ENCODE measurements at regions not wholly inside any gene's neighbourhood (a gene's known extent, or its start where the extent isn't known, plus 50 kb on each side); places are given as distances from the start of the nearest gene placed in this dataset.

GRCh38 chr11:31972623-31973022 lies 118.3 kb upstream of the RCN1 start:
- no peaks in the 10 kb centered on the region for H3K4me1 ChIP-seq (ENCODE audit: insufficient read depth, low read length)
- Mint-ChIP-seq H3K27ac (no peak overlapping the region), H3K27me3 (peaks cover 29% of the 10 kb centered on the region), H3K9me3 (peaks cover 3% of the 10 kb centered on the region), H3K4me1 (ENCODE audit: low read depth) (no peaks in the 10 kb centered on the region), H3K36me3 (ENCODE audit: low read depth) (no peaks in the 10 kb centered on the region), H3K4me3 (no peak overlapping the region)
- intact Hi-C loops (cut with DNase I, micrococcal nuclease): no loop called here
- ChIA-PET CTCF (no interaction called here), POLR2A (no interaction called here)
- H3K4me3 ChIP-seq (ENCODE audit: low read length): no peak overlapping the region
- no peak overlapping the region for H3K27ac ChIP-seq (ENCODE audit: low read depth in 1 of 2, low read length in 2 of 2)
- DNase-seq (no peak), ATAC-seq (ENCODE audit: poor library complexity) (no peak)
- H3K9me3 ChIP-seq (ENCODE audit: control insufficient read depth in 1 of 2, insufficient read depth in 1 of 2, low read length in 2 of 2): peaks cover 0 to 5% of the 10 kb centered on the region in 2 experiments
- H3K36me3 ChIP-seq (ENCODE audit: insufficient read depth, low read length): no peaks in the 10 kb centered on the region
- no peak for TF ChIP-seq CTCF (IDR thresholded peaks at IDR 0.05)
- peaks cover 4 to 9% of the 10 kb centered on the region in 2 experiments for H3K27me3 ChIP-seq (ENCODE audit: control insufficient read depth in 1 of 2, insufficient read depth in 2 of 2, low read length in 2 of 2)

- Histone ChIP-seq H3K9me3 (ENCODE audit: control insufficient read depth in 1 of 2, insufficient read depth in 1 of 2, low read length in 2 of 2) (peaks cover 0 to 5% of the 10 kb centered on the region in 2 experiments), H3K36me3 (ENCODE audit: insufficient read depth, low read length) (no peaks in the 10 kb centered on the region), H3K4me3 (ENCODE audit: low read length) (no peak overlapping the region), H3K4me1 (ENCODE audit: insufficient read depth, low read length) (no peaks in the 10 kb centered on the region), H3K27ac (ENCODE audit: low read depth in 1 of 2, low read length in 2 of 2) (no peak overlapping the region), H3K27me3 (ENCODE audit: control insufficient read depth in 1 of 2, insufficient read depth in 2 of 2, low read length in 2 of 2) (peaks cover 2 to 4% of the 10 kb centered on the region in 2 experiments)
- peaks cover 16% of the 10 kb centered on the region for H3K27me3 Mint-ChIP-seq
- no peak for ATAC-seq (ENCODE audit: poor library complexity)
- TF ChIP-seq CTCF (IDR thresholded peaks at IDR 0.05): no peak
- CTCF ChIA-PET: no interaction called here
- no peaks in the 10 kb centered on the region for H3K4me1 Mint-ChIP-seq (ENCODE audit: low read depth)
- no peak overlapping the region for H3K4me3 Mint-ChIP-seq
- no peaks in the 10 kb centered on the region for H3K36me3 Mint-ChIP-seq (ENCODE audit: low read depth)
- no peak overlapping the region for H3K27ac Mint-ChIP-seq
- POLR2A ChIA-PET: no interaction called here
- intact Hi-C loops (cut with DNase I, micrococcal nuclease): no loop called here
- DNase-seq: no peak
- peaks cover 3% of the 10 kb centered on the region for H3K9me3 Mint-ChIP-seq
Observed at GRCh38 chr11:31969359-31969702, 121.5 kb upstream of the RCN1 start.

GRCh38 chr11:31968461-31969358 lies 122.2 kb upstream of the RCN1 start:
- no peak overlapping the region for H3K4me3 ChIP-seq (ENCODE audit: low read length)
- ChIA-PET POLR2A (no interaction called here), CTCF (no interaction called here)
- intact Hi-C loops (cut with DNase I, micrococcal nuclease): no loop called here
- ATAC-seq (ENCODE audit: poor library complexity): no peak
- H3K27ac ChIP-seq (ENCODE audit: low read depth in 1 of 2, low read length in 2 of 2): no peak overlapping the region
- Mint-ChIP-seq H3K36me3 (ENCODE audit: low read depth) (no peaks in the 10 kb centered on the region), H3K4me3 (no peak overlapping the region), H3K4me1 (ENCODE audit: low read depth) (no peaks in the 10 kb centered on the region), H3K27me3 (peaks cover 16% of the 10 kb centered on the region), H3K27ac (no peak overlapping the region), H3K9me3 (peaks cover 3% of the 10 kb centered on the region)
- TF ChIP-seq CTCF (IDR thresholded peaks at IDR 0.05): no peak
- DNase-seq: no peak
- H3K36me3 ChIP-seq (ENCODE audit: insufficient read depth, low read length): no peaks in the 10 kb centered on the region
- peaks cover 2 to 4% of the 10 kb centered on the region in 2 experiments for H3K27me3 ChIP-seq (ENCODE audit: control insufficient read depth in 1 of 2, insufficient read depth in 2 of 2, low read length in 2 of 2)
- peaks cover 0 to 5% of the 10 kb centered on the region in 2 experiments for H3K9me3 ChIP-seq (ENCODE audit: control insufficient read depth in 1 of 2, insufficient read depth in 1 of 2, low read length in 2 of 2)
- no peaks in the 10 kb centered on the region for H3K4me1 ChIP-seq (ENCODE audit: insufficient read depth, low read length)

Measured in CD4-positive, alpha-beta T cell (primary cell).